ENCODE measurements at regions not wholly inside any gene's neighbourhood (a gene's known extent, or its start where the extent isn't known, plus 50 kb on each side); places are given as distances from the start of the nearest gene placed in this dataset.

- intact Hi-C loops (cut with DNase I): no loop called here
- DNase-seq: no peak
- no peaks in the 10 kb centered on the region for H3K36me3 ChIP-seq
- ATAC-seq: no peak
- no peak overlapping the region for H3K27ac ChIP-seq
- peaks cover 0 to 4% (median 0%) of the 10 kb centered on the region in 12 donors for H3K4me1 ChIP-seq
- no peak overlapping the region for H3K4me3 ChIP-seq
- no peaks in the 10 kb centered on the region for H3K9me3 ChIP-seq
- no peaks in the 10 kb centered on the region for H3K27me3 ChIP-seq
- no peak for TF ChIP-seq POLR2A (IDR thresholded peaks at IDR 0.05)
- no peak for TF ChIP-seq CTCF (IDR thresholded peaks at IDR 0.05)
These were observed 393.3 kb upstream of the CTSO start for GRCh38 chr4:156346959-156347385.

- intact Hi-C loops (cut with DNase I): no loop called here
- no peaks in the 10 kb centered on the region for H3K36me3 ChIP-seq
- ATAC-seq: no peak
These were observed 390.7 kb upstream of the CTSO start for GRCh38 chr4:156344397-156344796.

GRCh38 chr4:156336511-156336910 is 382.8 kb upstream of the CTSO start:
- H3K4me3 ChIP-seq: no peak overlapping the region
- intact Hi-C loops (cut with DNase I): no loop called here
- H3K4me1 ChIP-seq: no peaks in the 10 kb centered on the region
- ATAC-seq: no peak
- 71 to 89% (median 77%) methylated on average over 1 of the region's 1 CpG for WGBS, 4 donors
- no peaks in the 10 kb centered on the region for H3K9me3 ChIP-seq
- no peaks in the 10 kb centered on the region for H3K27me3 ChIP-seq
- DNase-seq: no peak
- H3K27ac ChIP-seq: no peak overlapping the region
- H3K36me3 ChIP-seq: no peaks in the 10 kb centered on the region
- TF ChIP-seq CTCF (IDR thresholded peaks at IDR 0.05) (no peak), POLR2A (IDR thresholded peaks at IDR 0.05) (no peak)

More at GRCh38 chr4:156344397-156344796, 390.7 kb upstream of the CTSO start:
- Histone ChIP-seq H3K27me3 (no peaks in the 10 kb centered on the region), H3K9me3 (no peaks in the 10 kb centered on the region), H3K4me3 (no peak overlapping the region), H3K4me1 (peaks cover 0 to 4% (median 0%) of the 10 kb centered on the region in 12 donors), H3K27ac (no peak overlapping the region)
- TF ChIP-seq POLR2A (IDR thresholded peaks at IDR 0.05) (no peak), CTCF (IDR thresholded peaks at IDR 0.05) (no peak)
- 43 to 53% (median 48%) methylated on average over 1 of the region's 1 CpG for WGBS, 4 donors
- no peak for DNase-seq

- Histone ChIP-seq H3K27me3 (no peaks in the 10 kb centered on the region), H3K4me1 (no peaks in the 10 kb centered on the region), H3K9me3 (no peaks in the 10 kb centered on the region), H3K4me3 (no peak overlapping the region), H3K36me3 (no peaks in the 10 kb centered on the region), H3K27ac (no peak overlapping the region)
- no peak for TF ChIP-seq CTCF (IDR thresholded peaks at IDR 0.05)
- TF ChIP-seq POLR2A (IDR thresholded peaks at IDR 0.05): no peak
- WGBS, 4 donors: 90 to 95% (median 91%) methylated on average over 1 of the region's 1 CpG
- ATAC-seq: no peak
- DNase-seq: no peak
- intact Hi-C loops (cut with DNase I): no loop called here
These were observed 382.1 kb upstream of the CTSO start for GRCh38 chr4:156335721-156336120.
